NOMO-1 (cell line): ENCODE measurements at regions not wholly inside any gene's neighbourhood (a gene's known extent, or its start where the extent isn't known, plus 50 kb on each side); places are given as distances from the start of the nearest gene placed in this dataset.
A peak's percentile ranks its signal among the peaks of the same experiment; 100 is the strongest.
"Not testable (repeated sequence)": the region's sequence is repeated elsewhere in the genome, so short reads cannot be mapped to it uniquely, and the experiment has no call there.

Experiments
- DNase-seq, 2 experiments: peaks; one replicate each; lab custom pipeline; 2025; ENCODE audit not compliant: unreplicated experiment in 2 of 2; lab: John Stamatoyannopoulos, UW

GRCh38 chr1:93774707-93775106 lies 93.1 kb upstream of the BCAR3 start:
- DNase-seq: no peak

DNA sequence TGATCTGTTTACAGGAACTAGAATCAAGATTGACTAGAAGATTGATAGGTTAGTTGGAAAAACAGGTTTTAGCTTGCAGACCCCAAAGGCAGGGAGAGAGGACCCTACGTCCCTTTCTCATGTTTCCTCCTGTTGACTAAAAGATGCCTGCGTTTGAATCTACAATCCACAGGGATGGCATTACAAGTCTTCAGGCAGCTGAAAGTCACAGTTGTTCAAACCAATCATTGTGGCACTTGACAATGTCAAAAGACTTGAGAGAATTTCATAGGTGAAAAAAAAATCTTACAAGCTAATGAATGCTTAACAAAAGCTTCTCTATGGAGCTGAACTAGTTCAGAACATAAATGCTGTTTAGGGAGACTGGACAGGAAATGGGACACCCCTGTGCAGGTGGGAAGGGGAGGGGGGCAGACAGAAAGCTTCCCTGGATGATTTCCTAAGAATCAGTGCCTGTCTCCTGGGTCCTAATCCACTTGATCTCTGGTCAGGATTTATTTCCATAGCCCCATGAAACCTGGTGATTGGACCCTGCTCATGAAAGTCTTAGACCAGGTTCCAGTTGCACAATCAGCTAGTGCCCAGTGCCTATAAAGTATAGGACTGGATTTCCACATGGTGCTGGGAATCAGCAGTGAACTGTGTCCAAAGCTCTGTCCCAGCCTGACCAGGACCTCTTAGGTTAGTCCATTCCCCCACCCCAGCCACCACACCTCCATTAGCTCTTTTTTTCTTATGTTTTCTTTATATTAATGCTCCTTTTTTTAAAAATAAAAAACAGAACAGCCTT lies 91.6 kb upstream of the BCAR3 start:
- DNase-seq: no peak

DNA sequence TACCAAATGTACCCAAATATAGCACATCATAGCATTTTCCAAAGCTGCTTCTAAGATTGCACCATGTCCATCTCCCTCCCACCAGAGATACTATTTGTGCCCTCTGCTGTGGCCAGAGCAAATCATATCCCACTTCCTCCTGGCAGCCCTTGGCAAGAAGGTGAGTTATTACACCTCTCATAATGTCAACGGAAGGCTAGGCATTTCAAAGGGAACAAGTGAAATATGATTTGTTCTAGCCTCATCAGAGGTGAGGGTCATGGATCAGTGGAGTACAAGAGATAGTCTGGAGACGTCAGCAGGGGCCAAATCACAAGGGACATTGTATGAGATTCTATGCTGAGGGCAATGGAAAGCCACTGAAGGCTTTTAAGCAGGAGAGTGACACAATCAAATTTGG lies 90.2 kb upstream of the BCAR3 start:
- no peak for DNase-seq

- DNase-seq: no peak
These were observed 89.0 kb upstream of the BCAR3 start for GRCh38 chr1:93770640-93771039.

DNA sequence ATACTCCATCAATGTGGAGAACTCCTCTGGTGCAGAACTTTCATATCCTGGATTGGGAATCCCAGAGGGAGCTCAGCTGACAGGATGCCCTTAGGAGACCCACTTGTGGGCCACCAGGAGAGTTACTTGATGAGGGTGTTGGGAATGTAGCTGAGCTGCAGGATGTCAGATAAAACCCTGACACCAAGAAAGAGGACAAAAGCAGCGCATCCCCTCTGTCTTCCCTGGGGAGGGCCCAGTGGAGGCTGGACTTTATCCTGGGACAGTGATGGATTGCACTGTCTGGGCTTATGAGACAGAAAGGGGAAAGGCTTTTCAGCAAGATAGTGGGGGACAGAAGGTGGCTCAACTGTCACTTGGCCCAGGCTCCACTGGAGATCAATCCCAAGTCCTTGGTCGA lies 88.1 kb upstream of the BCAR3 start:
- DNase-seq: no peak

DNA sequence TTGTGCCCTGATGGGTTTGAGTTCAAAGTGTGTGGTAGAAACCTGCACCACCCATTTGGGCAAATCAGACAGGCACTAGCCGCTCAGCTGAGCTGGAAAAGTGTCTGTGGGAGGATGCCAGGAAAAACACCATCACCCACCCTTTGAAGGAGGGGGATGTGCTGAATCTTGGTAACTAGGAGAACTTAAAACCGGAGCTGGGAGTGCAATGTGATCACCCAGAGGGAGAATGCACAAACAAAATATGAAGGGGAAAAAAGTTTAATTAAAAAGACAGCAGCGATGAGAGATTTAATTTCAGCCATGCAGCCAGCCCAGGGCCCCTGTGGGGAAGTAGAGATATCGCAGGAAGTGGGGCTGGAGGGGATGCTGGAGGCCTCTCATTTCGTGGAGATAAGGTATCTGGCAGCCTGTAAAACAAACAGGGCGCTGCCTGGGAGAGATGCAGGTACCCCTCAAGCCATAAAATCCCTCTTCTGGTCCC lies 86.8 kb upstream of the BCAR3 start:
- no peak for DNase-seq

DNA sequence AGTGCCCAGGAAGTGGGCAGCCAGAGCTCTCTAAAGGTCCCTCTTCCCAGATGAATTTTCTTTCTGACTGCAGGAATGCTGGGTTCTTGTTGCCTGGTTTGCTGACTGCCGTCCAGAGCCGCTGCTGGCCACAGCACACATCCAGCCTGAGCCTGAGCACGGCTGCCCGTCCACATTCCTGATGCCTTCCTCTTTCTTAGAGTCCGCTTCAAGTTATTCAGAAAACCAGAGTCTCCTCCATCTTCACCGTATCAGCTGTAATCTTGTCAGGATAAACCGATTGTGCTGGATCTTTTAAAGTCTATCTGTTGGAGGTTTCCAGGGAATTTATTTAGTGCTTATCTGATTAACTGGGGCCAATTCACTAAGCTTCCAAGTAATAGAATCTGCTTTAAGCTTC lies 84.8 kb upstream of the BCAR3 start:
- no peak for DNase-seq

GRCh38 chr1:93765099-93765498 lies 83.5 kb upstream of the BCAR3 start:
- DNase-seq: no peak

DNA sequence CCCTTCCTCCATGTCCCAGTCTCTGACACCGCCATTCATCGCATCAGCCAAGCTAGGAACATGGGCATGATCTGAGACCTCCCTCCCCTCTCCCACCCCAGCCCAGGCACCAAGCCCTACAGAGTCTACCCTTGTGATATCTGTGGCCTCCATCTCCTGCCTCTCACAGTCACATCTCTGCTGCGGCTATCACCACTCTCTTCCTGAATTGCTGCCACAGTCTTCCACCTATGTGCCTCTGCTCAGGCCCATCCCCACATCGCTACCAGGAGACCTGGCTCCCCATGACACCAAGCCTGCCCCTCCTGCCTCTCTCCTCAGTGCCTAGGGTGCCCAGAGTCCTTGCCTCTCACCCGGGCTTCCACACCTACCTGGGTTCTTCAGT lies 82.7 kb upstream of the BCAR3 start:
- DNase-seq: no peak

DNA sequence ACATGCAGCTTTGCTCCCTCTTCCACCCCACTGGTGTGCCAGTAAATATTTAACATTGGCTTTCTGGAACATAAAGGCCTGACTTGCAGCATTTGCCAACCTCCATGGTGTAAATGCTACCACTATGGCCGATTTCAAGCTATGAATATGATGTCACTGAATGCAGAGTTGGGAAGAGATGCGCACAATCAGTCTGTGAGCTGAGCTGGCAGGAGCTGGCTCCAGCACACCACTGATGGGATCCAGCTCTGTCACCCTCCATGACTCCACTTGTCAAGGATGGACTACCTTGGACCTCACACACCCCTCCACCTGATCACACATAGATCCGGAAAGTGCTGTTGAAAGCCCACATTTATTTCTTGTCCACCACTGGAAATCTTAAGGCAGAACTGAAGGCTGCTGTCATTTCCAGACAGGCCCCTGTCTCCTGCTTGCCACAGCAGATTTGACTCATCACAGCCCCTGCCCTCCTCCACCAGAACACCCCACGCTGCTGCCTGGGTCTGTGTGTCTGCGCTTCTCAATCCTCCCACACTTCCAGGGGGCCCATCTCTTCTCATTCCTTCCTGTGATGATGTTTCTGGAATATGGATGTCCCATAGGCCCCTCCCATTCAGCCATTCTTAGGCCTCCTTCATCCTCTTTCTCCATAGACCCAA lies 82.2 kb upstream of the BCAR3 start:
- no peak for DNase-seq

DNA sequence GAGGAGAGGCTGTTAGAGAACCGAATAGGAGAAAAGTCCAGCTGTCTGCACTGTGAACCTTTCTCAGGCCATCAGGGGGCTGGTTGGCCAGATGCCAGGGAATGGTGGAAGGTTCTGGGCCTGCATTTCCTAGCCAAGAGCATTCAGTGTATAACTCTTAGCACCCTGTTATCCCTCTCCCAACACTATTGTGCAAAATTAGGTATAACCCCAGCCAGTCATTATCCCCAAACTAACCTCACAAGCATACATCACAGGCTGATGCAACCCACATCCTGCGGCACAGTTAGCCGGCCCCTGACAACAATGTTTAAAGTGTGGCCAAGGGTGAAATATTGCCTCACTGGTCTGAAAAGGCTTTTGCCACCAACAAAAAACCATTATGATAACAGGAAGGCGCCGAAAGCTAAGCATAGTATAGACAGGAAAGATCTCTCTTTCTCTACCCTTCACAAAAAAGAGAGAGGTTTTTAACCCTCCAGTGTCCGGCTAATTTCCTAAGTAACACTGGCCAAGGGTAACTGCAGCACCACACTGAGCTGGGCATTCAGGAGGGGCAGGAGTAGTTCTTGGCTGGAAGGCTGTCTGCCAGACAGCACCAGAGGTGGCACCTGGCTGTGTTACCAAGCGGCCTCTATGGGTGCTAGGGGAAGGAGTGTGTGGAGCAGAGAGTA lies 77.3 kb upstream of the BCAR3 start:
- peak; percentile 94 to 97 for DNase-seq

DNA sequence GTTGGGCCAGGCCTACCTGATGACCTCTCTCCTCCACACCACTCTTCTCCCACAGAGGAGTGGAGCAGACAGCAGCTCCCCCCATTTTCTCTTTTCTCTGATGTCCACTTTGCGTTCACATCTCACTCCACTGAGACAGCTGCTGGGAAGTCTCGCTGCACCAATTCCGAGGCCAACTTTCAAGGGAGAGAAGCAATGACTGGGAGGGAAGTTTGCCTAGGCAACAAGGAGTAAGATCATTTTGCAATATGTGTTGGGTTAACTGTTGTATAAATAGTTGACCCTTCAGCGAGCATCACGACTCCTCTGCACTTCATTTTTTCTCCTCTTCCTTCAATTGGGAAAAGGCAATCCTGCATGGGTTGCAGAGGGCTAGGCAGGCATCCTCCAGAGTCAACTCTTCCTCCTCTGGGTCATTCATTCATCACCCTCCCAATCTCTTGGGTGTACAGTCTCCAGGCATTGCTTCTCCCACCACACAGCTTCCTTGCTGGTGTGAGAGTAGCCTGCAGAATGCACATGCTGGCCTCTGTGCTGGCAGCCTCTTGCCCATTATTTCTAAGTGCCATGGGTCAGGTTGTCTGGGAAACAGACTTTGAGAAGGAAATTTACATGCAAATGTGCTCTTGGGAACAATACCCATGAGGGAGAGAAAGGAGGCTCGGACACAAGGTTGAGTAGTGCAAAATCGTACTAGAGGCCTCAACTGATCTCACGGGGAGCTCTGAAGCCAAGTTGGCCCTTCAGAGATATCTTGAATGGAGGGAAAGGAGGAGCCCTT lies 75.8 kb upstream of the BCAR3 start:
- DNase-seq: no peak

GRCh38 chr1:93756657-93757056 lies 75.0 kb upstream of the BCAR3 start:
- DNase-seq: no peak

- not testable (repeated sequence) for DNase-seq
These were observed 73.6 kb upstream of the BCAR3 start for GRCh38 chr1:93755251-93755715.

DNA sequence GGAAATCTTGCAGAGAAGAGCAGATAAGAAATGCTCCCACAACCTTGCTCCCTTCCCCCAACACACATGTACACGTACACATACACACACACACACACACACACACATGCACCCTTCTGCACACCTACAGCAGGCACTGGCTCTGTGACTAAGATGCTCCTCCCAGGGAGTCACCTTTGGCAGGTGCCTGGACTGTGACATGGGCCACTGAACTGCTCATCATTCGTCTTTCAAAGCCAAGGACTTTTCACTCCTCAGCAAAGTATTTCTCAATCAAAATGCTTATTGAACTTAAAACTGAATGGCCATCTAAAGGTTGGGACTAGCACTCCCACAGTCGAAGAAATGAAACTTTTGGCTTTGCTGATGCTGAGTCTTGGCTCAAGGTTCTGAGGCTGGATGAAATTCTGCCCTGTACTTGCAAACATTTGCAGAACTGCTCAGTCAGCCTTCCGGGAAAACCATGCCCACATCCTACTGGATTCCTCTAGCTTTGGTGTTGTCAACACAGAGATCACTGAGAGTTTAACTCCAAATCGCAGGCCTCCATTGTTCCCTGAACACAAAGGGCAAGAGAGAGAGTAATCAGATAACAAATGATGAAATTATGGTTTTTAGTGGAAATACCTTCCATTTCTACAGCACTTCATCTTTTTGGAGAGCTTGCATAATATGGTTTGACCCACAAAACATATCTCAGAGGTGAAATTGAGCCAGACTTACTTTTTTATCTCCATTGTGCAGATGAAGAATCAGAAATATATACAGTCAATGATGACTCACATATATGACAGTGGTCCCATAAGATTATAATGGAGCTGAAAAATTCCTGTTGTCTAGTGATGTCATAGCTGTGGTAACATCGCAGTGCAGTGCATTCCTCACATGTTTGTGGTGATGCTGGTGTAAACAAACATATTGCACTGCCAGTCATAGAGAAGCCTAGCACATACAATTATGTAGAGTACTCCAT lies 72.4 kb upstream of the BCAR3 start:
- DNase-seq: peak in 1 of 2 experiments; percentile 44

DNA sequence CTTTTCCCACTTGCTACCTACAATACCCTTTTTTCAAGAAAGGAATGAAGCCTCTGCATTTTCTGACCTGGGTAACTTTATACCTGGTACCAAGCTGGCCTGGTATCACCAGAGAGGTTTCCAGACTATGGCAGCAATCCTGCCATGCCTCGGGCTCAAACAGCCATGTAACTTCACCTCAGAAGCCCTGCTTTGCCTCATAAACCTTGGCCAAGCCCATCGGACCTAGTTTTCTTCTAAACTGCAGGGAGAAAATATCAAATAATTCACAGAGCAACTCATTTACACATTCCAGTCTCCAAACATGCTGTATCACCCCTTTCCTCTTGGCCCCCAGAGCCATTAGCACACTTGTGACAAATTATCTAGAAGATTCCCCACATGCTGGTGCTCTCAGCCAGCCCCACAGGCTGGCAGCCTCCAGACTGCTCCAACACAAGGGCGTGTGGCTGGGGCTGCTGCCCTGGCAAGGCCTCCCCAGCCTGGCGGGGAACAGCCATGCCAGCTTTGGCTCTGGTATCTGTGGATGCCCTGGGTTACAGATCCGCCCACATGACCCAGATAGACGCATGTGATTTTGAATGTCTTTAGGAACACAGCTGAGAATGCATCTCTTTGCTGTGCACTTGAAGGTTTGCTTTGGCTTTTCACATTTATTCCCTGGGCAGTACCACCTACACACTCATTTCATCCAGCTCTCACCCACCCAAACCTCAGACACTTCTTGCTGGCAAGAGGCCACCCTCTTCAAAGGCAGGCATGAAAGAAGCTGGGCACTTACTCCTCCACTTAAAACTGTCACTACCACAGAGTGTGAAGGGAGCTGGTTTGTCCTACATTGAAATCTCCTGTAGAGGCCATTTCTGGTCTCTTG lies 70.0 kb upstream of the BCAR3 start:
- no peak for DNase-seq

- DNase-seq: peak in 1 of 2 experiments; percentile 5
These were observed 69.3 kb upstream of the BCAR3 start for GRCh38 chr1:93750955-93751354.

DNA sequence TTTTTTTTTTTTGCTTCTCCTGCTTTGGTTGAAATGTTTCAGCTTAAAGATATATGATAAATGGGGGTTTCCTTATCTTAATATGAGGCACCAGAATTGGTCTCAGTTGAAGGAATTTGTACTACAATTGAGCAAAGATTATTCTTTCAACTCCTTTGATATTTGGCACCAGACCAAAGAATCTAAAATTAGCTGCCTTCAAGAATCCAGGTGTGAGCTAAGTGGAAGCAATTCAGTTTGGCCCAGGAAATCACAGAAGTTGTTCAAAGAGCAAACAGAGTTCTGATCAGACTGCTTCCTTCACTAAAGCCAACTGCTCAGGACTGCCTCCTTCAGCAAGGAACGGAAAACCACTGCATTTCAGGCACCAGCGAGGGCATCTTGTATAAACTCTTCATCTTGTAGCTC lies 68.3 kb upstream of the BCAR3 start:
- peak in 1 of 2 experiments; percentile 19 for DNase-seq

DNA sequence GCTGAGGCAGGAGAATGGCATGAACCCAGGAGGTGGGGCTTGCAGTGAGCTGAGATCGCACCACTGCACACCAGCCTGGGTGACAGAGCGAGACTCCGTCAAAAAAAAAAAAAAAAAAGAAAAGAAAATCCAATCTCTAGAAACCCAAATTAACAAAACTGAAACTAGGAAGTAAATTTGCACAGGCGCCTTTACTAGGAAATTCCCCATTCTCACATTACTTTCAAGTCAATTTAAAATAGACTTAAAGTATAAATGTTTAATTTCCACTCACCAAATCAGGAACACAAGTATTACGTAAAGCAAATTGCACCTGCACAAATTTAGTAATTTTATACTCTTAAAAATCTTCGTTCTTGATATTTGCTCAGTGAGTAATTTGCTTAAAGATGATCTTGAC lies 67.8 kb upstream of the BCAR3 start:
- DNase-seq: peak; percentile 51 to 61
